ENCODE measurements at regions not wholly inside any gene's neighbourhood (a gene's known extent, or its start where the extent isn't known, plus 50 kb on each side); places are given as distances from the start of the nearest gene placed in this dataset.

- no peak overlapping the region for H2BK20ac ChIP-seq (ENCODE audit: low read depth, low read length)
- H3K27ac ChIP-seq (ENCODE audit: insufficient read depth, low read length) = no peak overlapping the region
- H3K14ac ChIP-seq (replicated peaks; ENCODE audit: low read depth, low read length) = no peak overlapping the region
- no peak overlapping the region for H2AFZ ChIP-seq (replicated peaks; ENCODE audit: low read length, poor library complexity)
- H3K18ac ChIP-seq (ENCODE audit: low read depth, low read length) = no peak overlapping the region
- H2BK15ac ChIP-seq (ENCODE audit: low read depth, low read length) = no peak overlapping the region
- in situ Hi-C loops (cut with MboI; ENCODE audit: low sequenced_read_pairs) = no loop called here
- no peaks in the 10 kb centered on the region for H3K79me1 ChIP-seq (ENCODE audit: low read depth in 1 of 2, low read length in 2 of 2)
- no peaks in the 10 kb centered on the region for H3K27me3 ChIP-seq (ENCODE audit: control insufficient read depth, insufficient read depth, low read length)
- no peak overlapping the region for H4K8ac ChIP-seq (ENCODE audit: low read depth in 2 of 2, low read length in 2 of 2)
- POLR2A ChIA-PET (ENCODE audit: unreplicated experiment) = no interaction called here
- no peak overlapping the region for H4K91ac ChIP-seq (ENCODE audit: insufficient read depth, low read depth, low read length)
- H2BK120ac ChIP-seq (ENCODE audit: low read depth, low read length) = no peak overlapping the region
- H3K36me3 ChIP-seq (ENCODE audit: control insufficient read depth, insufficient read depth, low read length) = no peaks in the 10 kb centered on the region
- no peaks in the 10 kb centered on the region for H3K9me1 ChIP-seq (ENCODE audit: insufficient read depth, low read length)
- dilution Hi-C loops (cut with HindIII; ENCODE audit: low sequenced_read_pairs, unreplicated experiment) = no loop called here
- no peak overlapping the region for H2AK5ac ChIP-seq (ENCODE audit: low read depth, low read length)
- TF ChIP-seq CEBPB (IDR thresholded peaks at IDR 0.05; ENCODE audit: low read depth, low read length) (no peak), USF2 (IDR thresholded peaks at IDR 0.05; ENCODE audit: low read depth, low read length) (no peak), RCOR1 (IDR thresholded peaks at IDR 0.05; ENCODE audit: insufficient replicate concordance, low read length) (no peak), MXI1 (IDR thresholded peaks at IDR 0.05; ENCODE audit: borderline replicate concordance, low read depth, low read length) (no peak), CHD1 (IDR thresholded peaks at IDR 0.05; ENCODE audit: low read depth, low read length) (no peak), BHLHE40 (IDR thresholded peaks at IDR 0.05; ENCODE audit: low read depth, low read length) (no peak)
- no peak overlapping the region for H3K4ac ChIP-seq (ENCODE audit: low read depth, low read length)
- no peak overlapping the region for H2BK5ac ChIP-seq (ENCODE audit: low read depth, low read length, poor library complexity, severe bottlenecking)
- BruUV-seq (replicated peaks) = no TSS peak
- no peak overlapping the region for H3K56ac ChIP-seq (ENCODE audit: extremely low read depth, insufficient read depth, low read length)
- no peak overlapping the region for H3K9ac ChIP-seq (ENCODE audit: low read depth, low read length)
- H3K4me1 ChIP-seq (ENCODE audit: control insufficient read depth, insufficient read depth, low read length) = no peaks in the 10 kb centered on the region
- peaks cover 4% of the 10 kb centered on the region; the same call in 1 of the 2 replicates for H3K9me3 ChIP-seq (ENCODE audit: control insufficient read depth, insufficient read depth, low read length)
- H4K5ac ChIP-seq (ENCODE audit: low read depth, low read length) = no peak overlapping the region
- ATAC-seq (ENCODE audit: low read depth) = no peak
- CTCF ChIA-PET = no interaction called here
- no peaks in the 10 kb centered on the region for H4K20me1 ChIP-seq (ENCODE audit: insufficient read depth, low read length)
- no peak for DNase-seq
- no peak overlapping the region for H2AK9ac ChIP-seq (replicated peaks; ENCODE audit: low read depth, low read length, poor library complexity)
- H3K23ac ChIP-seq (ENCODE audit: low read depth, low read length) = no peak overlapping the region
- intact Hi-C loops (cut with micrococcal nuclease) = no loop called here
- WGBS, 2 experiments (ENCODE audit: extremely low coverage in 2 of 2, insufficient read length in 1 of 2) = 0% methylated on average over 1 of the region's 3 CpGs; no CpG with 5 or more reads in 1 of the 2 experiments
- no peak overlapping the region for H3K4me2 ChIP-seq (ENCODE audit: low read depth, low read length)
- no peak overlapping the region for H3K4me3 ChIP-seq (ENCODE audit: insufficient read depth, low read depth, low read length)
Observed at GRCh38 chr7:145152589-145152988, 316.7 kb upstream of the TPK1 start.

All from IMR-90 (cell line).